GM12872 (cell line): ENCODE measurements at regions not wholly inside any gene's neighbourhood (a gene's known extent, or its start where the extent isn't known, plus 50 kb on each side); places are given as distances from the start of the nearest gene placed in this dataset.

ENCODE experiments used
- TF ChIP-seq, protein P1 (sequence below): IDR thresholded peaks from 3 replicates; pipeline ENCODE4 v1.5.1; 2011; ENCODE audit warnings: low read depth, mild to moderate bottlenecking, low read length, moderate library complexity; ENCODE audit not compliant: insufficient read depth

DNA sequence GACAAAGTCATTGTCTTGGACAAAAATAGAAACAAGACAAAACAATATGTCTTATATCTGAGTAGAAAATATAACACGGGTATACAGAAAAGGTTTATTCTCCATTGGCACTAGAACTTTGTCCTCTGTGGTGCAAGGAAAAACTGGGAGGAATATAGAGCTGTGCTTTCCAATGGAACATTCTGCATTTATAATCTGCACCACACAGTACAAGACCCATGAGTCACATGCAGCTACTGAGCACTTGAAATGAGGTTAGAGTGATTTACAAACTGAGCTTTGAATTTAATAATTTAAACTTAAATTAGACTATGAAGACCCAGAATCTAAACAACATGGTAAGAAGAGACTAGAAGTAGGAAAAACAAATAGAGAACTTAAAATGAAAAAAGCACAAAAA is 86.1 kb downstream of the RAP2A start:
- TF ChIP-seq, protein P1, sequence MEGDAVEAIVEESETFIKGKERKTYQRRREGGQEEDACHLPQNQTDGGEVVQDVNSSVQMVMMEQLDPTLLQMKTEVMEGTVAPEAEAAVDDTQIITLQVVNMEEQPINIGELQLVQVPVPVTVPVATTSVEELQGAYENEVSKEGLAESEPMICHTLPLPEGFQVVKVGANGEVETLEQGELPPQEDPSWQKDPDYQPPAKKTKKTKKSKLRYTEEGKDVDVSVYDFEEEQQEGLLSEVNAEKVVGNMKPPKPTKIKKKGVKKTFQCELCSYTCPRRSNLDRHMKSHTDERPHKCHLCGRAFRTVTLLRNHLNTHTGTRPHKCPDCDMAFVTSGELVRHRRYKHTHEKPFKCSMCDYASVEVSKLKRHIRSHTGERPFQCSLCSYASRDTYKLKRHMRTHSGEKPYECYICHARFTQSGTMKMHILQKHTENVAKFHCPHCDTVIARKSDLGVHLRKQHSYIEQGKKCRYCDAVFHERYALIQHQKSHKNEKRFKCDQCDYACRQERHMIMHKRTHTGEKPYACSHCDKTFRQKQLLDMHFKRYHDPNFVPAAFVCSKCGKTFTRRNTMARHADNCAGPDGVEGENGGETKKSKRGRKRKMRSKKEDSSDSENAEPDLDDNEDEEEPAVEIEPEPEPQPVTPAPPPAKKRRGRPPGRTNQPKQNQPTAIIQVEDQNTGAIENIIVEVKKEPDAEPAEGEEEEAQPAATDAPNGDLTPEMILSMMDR, result no peak

DNA sequence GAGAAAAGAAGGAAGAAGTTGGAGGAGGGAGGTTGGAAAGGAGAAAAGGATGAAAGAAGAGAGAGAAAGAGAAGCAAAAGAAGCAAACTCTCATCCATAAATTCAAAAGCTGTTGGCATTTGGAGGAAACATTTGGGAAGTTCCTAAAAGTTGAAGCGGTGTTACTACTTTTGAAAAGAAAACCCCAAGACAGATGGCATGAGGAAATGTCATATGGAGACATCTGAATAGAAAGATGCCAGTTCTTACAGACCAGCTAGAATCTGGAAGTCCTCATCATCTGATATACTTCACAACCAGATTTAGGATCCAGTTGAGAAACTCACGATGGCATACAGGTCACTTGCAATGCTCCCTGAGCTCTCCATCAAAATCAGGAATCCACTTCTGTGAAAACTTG is 86.9 kb downstream of the RAP2A start:
- TF ChIP-seq, protein P1, result no peak

DNA sequence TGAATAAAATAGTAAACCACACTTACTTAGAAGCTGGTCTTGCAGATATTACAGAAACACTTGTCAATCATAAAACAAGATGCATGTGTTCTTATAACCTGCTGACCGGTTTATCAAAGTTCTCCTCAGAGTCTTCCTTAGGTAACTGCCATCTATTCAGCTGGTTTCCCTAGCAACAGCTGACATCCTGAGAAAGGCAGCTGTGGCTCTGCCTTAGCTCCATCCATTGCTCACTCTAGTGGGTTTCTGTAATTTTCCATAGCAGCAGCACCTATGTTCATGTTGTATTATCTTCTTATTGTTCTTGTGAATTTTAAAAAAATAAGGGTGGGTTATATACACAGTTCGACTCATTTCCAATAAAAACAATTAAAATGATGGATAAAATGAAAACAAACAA is 87.8 kb downstream of the RAP2A start:
- TF ChIP-seq, protein P1, result no peak

DNA sequence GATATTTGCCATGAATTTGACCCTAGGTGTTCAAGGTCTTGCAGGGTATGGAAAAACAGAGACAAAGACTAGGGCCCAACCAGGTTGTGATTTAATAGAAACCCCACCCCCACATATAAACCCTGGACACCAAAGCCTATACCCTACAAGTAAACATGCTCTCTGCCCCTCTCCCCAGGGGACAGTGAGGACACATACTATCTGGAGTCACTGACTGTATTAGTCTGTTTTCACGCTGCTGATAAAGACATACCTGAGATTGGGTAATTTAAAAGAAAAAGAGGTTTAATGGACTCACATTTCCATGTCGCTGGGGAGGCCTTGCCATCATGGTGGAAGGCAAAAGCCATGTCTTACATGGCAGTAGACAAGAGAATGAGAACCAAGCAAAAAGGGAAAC is 88.3 kb downstream of the RAP2A start:
- TF ChIP-seq, protein P1, result no peak

DNA sequence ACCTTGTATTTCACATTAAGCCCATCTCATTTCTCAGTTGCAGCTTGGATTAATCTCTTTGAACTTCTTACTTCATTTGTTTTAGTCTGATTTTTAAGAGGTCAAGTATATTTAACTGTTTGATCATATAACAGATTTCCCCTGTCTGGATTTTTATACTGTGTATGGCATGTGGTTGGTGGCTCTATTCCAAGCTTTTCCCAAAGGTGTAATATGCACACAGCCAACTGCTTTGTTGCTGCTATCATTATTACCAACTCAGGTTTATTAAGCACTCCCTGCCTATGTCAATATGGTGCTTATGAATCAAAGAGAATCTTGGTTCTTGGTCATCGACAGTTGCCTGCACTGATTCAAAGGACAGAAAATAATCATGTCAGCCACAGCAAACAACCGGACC is 92.6 kb downstream of the RAP2A start:
- TF ChIP-seq, protein P1, result no peak

DNA sequence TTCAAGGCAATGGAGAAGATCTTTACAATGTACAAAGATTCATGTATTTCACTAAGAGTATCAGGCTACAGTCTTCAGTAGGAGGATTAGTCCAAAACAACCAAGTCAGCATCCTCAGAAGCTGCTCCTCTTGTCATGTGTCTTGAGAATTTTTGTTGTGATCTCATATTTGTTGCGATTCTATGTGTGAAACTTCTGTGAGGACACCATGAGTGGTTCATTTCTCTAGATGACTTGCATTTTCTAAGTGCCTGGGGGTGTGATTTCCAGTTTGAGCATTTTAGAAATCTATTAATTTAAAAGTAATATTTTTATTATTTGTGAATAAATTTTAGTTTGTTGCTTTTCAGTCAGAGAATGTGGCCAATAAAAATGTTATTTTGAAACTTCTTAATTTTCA is 94.5 kb downstream of the RAP2A start:
- TF ChIP-seq, protein P1, result no peak

DNA sequence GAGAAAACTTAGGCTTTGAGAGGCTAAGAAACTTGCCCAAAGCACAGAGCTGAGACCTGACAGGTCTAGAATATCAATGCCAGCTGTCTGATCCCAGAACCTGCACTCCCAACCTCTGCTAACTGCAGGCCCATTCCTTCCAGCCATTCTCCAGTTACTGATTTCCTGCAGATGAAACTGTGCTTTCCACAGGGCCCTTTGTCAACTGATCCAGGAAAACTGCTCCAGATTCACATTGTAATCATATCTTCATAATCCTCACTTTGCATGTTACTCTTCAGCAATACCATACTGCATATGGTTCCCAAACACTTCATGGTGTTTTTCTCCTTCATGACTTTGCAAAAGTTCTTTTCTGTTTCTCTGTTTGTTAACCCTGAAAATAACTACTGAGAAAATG is 100.6 kb downstream of the RAP2A start:
- TF ChIP-seq, protein P1, result no peak

DNA sequence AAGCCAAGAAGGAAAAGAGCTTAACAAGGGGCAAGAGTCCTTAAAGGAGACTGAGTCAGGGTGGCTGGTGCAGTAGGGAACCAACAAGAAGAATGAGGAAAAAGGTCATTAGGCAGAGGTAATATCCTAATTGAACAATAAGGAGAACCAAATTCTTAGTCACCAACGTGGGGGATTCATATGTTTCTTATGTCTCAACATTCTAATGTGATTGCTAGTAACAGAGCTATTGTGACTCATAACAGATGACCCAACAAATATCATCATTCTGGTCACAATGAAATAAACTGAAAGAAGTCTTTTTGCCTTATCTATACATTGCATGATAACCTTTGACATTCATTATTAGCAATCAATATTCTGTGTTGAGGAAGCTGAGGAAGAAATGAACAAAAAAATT is 101.6 kb downstream of the RAP2A start:
- TF ChIP-seq, protein P1, result no peak
